Trophoblast cell (in vitro differentiated cells and primary cell): ENCODE measurements at regions not wholly inside any gene's neighbourhood (a gene's known extent, or its start where the extent isn't known, plus 50 kb on each side); places are given as distances from the start of the nearest gene placed in this dataset.

ENCODE experiments used
- DNase-seq, 2 donors: peaks; one replicate each; pipeline ENCODE4 v3.0.0-alpha.2; 2016
- H2AFZ ChIP-seq: 2 replicates; pipeline ENCODE4 v1.6.1; 2013; ENCODE audit warnings: low read length, moderate library complexity, mild to moderate bottlenecking; ENCODE audit not compliant: insufficient read depth, poor library complexity
- H2AK5ac ChIP-seq: 2 replicates; pipeline ENCODE4 v1.6.1; 2013; ENCODE audit warnings: mild to moderate bottlenecking, low read length
- H2BK120ac ChIP-seq: 2 replicates; pipeline ENCODE4 v1.6.1; 2013; ENCODE audit warnings: low read length, mild to moderate bottlenecking, moderate library complexity; ENCODE audit not compliant: insufficient read depth, poor library complexity
- H2BK12ac ChIP-seq: 2 replicates; pipeline ENCODE4 v1.6.1; 2013; ENCODE audit warnings: mild to moderate bottlenecking, low read length, moderate library complexity
- H2BK5ac ChIP-seq: 2 replicates; pipeline ENCODE4 v1.6.1; 2013; ENCODE audit warnings: low read length, low read depth, moderate library complexity, mild to moderate bottlenecking; ENCODE audit not compliant: poor library complexity
- H3K14ac ChIP-seq: 2 replicates; pipeline ENCODE4 v1.6.1; 2013; ENCODE audit warnings: mild to moderate bottlenecking, low read length
- H3K18ac ChIP-seq: 2 replicates; pipeline ENCODE4 v1.6.1; 2013; ENCODE audit warnings: mild to moderate bottlenecking, low read length
- H3K23ac ChIP-seq: 2 replicates; pipeline ENCODE4 v1.6.1; 2013; ENCODE audit warnings: low read length
- H3K27ac ChIP-seq: 2 replicates; pipeline ENCODE4 v1.5.1; 2013; ENCODE audit warnings: low read depth, mild to moderate bottlenecking, inconsistent platforms, low read length, moderate library complexity
- H3K27me3 ChIP-seq: 2 replicates; pipeline ENCODE4 v1.6.1; 2013; ENCODE audit warnings: inconsistent platforms, mild to moderate bottlenecking, low read length, moderate library complexity; ENCODE audit not compliant: insufficient read depth
- H3K36me3 ChIP-seq, 2 experiments: 1 replicate in 1 of 2; 2 replicates in 1 of 2; pipeline ENCODE4 v1.6.1; 2013; ENCODE audit warnings: low read length in 2 of 2, mild to moderate bottlenecking in 2 of 2, moderate library complexity in 1 of 2; ENCODE audit not compliant: insufficient read depth in 2 of 2, control insufficient read depth in 1 of 2
- H3K4ac ChIP-seq: 2 replicates; pipeline ENCODE4 v1.6.1; 2013; ENCODE audit warnings: low read depth, mild to moderate bottlenecking, low read length, moderate library complexity
- H3K4me1 ChIP-seq, 2 experiments: 1 replicate in 1 of 2; 2 replicates in 1 of 2; pipeline ENCODE4 v1.6.1; 2013; ENCODE audit warnings: low read length in 2 of 2, mild to moderate bottlenecking in 2 of 2, moderate library complexity in 1 of 2; ENCODE audit not compliant: insufficient read depth in 2 of 2, control insufficient read depth in 1 of 2
- H3K4me2 ChIP-seq: 2 replicates; pipeline ENCODE4 v1.6.1; 2013; ENCODE audit warnings: inconsistent platforms, mild to moderate bottlenecking, low read length, moderate library complexity
- H3K4me3 ChIP-seq: 2 replicates; pipeline ENCODE4 v1.5.1; 2013; ENCODE audit warnings: mild to moderate bottlenecking, low read depth, low read length, inconsistent platforms
- H3K79me1 ChIP-seq: one replicate; pipeline ENCODE4 v1.6.1; 2013; ENCODE audit warnings: low read length
- H3K79me2 ChIP-seq: 2 replicates; pipeline ENCODE4 v1.6.1; 2013; ENCODE audit warnings: low read length, mild to moderate bottlenecking; ENCODE audit not compliant: control insufficient read depth, insufficient read depth, poor library complexity
- H3K9ac ChIP-seq: 2 replicates; pipeline ENCODE4 v1.6.1; 2013; ENCODE audit warnings: mild to moderate bottlenecking, low read length
- H3K9me3 ChIP-seq: 2 replicates; pipeline ENCODE4 v1.6.1; 2013; ENCODE audit warnings: low read depth, mild to moderate bottlenecking, control low read depth, inconsistent platforms, low read length; ENCODE audit not compliant: insufficient read depth
- H4K12ac ChIP-seq: 2 replicates; pipeline ENCODE4 v1.6.1; 2013; ENCODE audit warnings: low read depth, mild to moderate bottlenecking, low read length, moderate library complexity
- H4K8ac ChIP-seq: 2 replicates; pipeline ENCODE4 v1.6.1; 2013; ENCODE audit warnings: low read depth, mild to moderate bottlenecking, low read length, moderate library complexity
- H4K91ac ChIP-seq: one replicate; pipeline ENCODE4 v1.6.1; 2013; ENCODE audit warnings: low read depth, mild to moderate bottlenecking, low read length, moderate library complexity
- WGBS: extraction: QIAGEN DNeasy Blood & Tissue Kit; methylation state at CpG from one replicate; pipeline ENCODE4 v1.1.7; 2013; ENCODE audit warnings: missing lambda C conversion rate; ENCODE audit not compliant: insufficient read length, insufficient coverage; ENCODE audit errors: extremely low coverage; 5-methylcytosine and 5-hydroxymethylcytosine counted together

DNA sequence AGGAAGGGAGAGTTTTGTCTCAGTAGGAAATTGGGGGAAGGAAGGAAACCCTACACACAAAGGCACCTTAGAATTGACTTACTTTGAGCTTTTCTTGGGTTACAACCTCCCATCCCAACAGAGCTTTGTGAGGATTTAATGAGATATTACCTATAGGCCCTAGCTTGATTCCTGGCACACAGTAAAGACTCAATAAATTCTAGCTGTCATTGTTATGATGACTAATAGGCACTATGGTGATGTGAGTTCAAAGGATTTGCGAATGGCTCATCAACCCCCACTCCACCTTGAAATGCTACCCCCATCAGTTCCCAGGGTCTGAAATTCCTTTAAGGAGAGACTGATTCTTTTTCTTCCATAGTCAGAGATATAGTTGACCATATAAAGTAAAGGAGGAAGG is 67.9 kb upstream of the SMNDC1 start:
- Histone ChIP-seq H3K14ac (no peak overlapping the region), H4K12ac (no peak overlapping the region), H3K27ac (no peak overlapping the region), H3K79me1 (no peaks in the 10 kb centered on the region), H2BK5ac (no peak overlapping the region), H3K36me3 (no peaks in the 10 kb centered on the region), H3K79me2 (peaks cover 2% of the 10 kb centered on the region), H3K27me3 (no peaks in the 10 kb centered on the region), H3K9ac (no peak overlapping the region), H2BK120ac (no peak overlapping the region), H3K4ac (no peak overlapping the region), H3K4me1 (no peaks in the 10 kb centered on the region), H3K9me3 (no peaks in the 10 kb centered on the region), H3K23ac (no peak overlapping the region), H3K18ac (no peak overlapping the region), H3K4me3 (no peak overlapping the region), H4K8ac (no peak overlapping the region), H3K4me2 (no peak overlapping the region), H2AK5ac (no peak overlapping the region), H2BK12ac (no peak overlapping the region), H4K91ac (no peak overlapping the region), H2AFZ (no peak overlapping the region)
- no peak for DNase-seq
- WGBS, result no CpG with 5 or more reads among the region's 1 CpG

DNA sequence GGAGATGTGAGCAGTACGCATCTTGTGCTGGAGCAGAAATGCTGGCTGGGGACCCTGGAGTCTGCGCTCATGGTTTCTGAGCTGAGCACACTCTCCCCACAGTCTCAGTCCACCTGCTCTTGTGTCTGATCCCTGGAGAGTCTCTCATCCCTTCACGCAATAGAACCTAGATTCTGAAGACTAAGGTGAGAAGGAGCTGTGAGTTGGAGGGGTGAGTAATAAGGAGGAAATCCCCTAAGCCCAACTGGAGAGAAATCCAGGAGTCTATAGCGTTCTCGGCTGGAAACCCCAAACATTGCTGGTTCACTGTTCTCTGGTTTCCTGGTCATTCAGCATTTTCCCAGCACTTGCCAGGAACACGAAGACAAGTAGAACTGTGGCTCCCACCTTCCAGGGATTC is 68.3 kb upstream of the SMNDC1 start:
- Histone ChIP-seq H4K91ac (no peak overlapping the region), H4K12ac (no peak overlapping the region), H3K79me2 (peaks cover 2% of the 10 kb centered on the region), H3K4me2 (no peak overlapping the region), H3K23ac (no peak overlapping the region), H3K4me3 (no peak overlapping the region), H2AFZ (no peak overlapping the region), H3K14ac (no peak overlapping the region), H3K4ac (no peak overlapping the region), H3K36me3 (no peaks in the 10 kb centered on the region), H2BK5ac (no peak overlapping the region), H3K9ac (no peak overlapping the region), H3K18ac (no peak overlapping the region), H3K79me1 (no peaks in the 10 kb centered on the region), H3K27me3 (no peaks in the 10 kb centered on the region), H4K8ac (no peak overlapping the region), H2BK120ac (no peak overlapping the region), H3K9me3 (no peaks in the 10 kb centered on the region), H2AK5ac (no peak overlapping the region), H2BK12ac (no peak overlapping the region), H3K4me1 (no peaks in the 10 kb centered on the region), H3K27ac (no peak overlapping the region)
- WGBS, result no CpG with 5 or more reads among the region's 6 CpGs
- no peak for DNase-seq

DNA sequence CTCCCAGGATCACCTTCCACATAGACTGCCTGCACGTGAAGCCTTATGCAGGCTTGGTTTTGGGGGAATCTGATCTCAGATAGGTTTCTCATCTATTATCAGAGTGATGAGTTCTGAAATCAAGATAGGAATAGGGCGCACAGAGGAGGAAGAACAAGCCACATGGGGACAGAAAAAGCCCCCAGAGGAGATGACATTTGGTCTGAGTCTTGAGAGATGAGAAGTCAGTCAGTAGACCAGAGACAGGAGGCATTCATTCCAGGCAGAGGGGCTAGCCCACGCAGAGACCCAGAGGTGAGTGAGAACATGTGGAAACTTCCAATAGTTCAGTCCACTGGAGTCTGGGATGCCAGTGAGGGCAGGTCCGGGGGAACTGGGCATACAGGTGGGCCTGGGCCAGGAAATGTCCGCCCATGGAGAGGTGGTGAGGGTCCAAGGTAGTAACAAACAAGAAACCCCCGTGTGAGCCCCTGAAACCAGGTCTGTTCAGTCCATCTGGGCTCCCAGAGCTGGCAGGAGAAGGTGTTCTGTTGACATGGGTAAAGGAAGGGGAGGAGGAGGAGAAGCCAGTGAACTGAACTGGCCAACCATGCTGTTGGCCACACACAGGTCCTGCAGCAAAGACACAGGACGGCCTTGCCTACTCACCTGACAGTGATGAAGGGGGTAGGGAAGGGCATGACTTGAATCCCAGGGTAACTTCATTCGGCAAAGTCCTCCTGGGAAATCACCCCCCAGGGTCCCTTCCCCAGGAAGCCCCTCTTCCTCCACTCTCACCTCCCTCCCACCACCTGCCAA is 69.3 kb upstream of the SMNDC1 start:
- no peaks in the 10 kb centered on the region for H3K9me3 ChIP-seq
- no peak overlapping the region for H2BK120ac ChIP-seq
- H2AFZ ChIP-seq, result no peak overlapping the region
- H2BK5ac ChIP-seq, result no peak overlapping the region
- H3K4me2 ChIP-seq, result no peak overlapping the region
- no peak overlapping the region for H2AK5ac ChIP-seq
- H3K36me3 ChIP-seq, result no peaks in the 10 kb centered on the region
- H3K23ac ChIP-seq, result no peak overlapping the region
- H3K9ac ChIP-seq, result no peak overlapping the region
- no peak overlapping the region for H4K8ac ChIP-seq
- H2BK12ac ChIP-seq, result no peak overlapping the region
- H3K4me3 ChIP-seq, result no peak overlapping the region
- DNase-seq, result no peak
- H4K12ac ChIP-seq, result no peak overlapping the region
- H4K91ac ChIP-seq, result no peak overlapping the region
- H3K79me2 ChIP-seq, result peaks cover 2% of the 10 kb centered on the region
- no peaks in the 10 kb centered on the region for H3K4me1 ChIP-seq
- no peaks in the 10 kb centered on the region for H3K79me1 ChIP-seq
- H3K4ac ChIP-seq, result no peak overlapping the region
- no peak overlapping the region for H3K18ac ChIP-seq
- no peaks in the 10 kb centered on the region for H3K27me3 ChIP-seq
- no CpG with 5 or more reads among the region's 8 CpGs for WGBS
- H3K27ac ChIP-seq, result no peak overlapping the region
- no peak overlapping the region for H3K14ac ChIP-seq

DNA sequence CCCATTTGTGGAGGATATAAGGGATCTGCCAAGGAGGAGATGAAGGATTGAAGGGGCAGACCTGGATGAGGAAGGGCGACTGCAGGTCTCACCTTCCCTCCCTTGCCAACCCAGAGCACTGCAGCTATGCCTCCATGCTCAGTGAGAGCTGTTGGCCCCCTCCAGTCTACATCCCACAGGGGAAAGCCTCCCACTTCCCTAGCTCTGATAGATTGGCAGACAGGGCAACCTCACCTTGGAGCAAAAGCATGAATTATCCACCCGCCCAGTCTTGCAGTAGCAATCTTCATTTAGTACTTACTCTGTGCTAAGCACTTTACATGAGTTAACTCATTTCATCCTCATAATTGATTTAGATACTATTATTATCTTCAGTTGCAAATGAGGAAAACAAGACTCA is 70.4 kb upstream of the SMNDC1 start:
- H4K12ac ChIP-seq, result no peak overlapping the region
- WGBS, result no CpG with 5 or more reads among the region's 2 CpGs

More for the DNA sequence above, 70.4 kb upstream of the SMNDC1 start:
- H3K14ac ChIP-seq, result no peak overlapping the region
- H3K36me3 ChIP-seq, result no peaks in the 10 kb centered on the region
- H3K4ac ChIP-seq, result no peak overlapping the region
- no peak overlapping the region for H3K4me2 ChIP-seq
- peak overlapping the region; percentile 55 for H3K23ac ChIP-seq
- no peaks in the 10 kb centered on the region for H3K27me3 ChIP-seq
- H2BK5ac ChIP-seq, result no peak overlapping the region
- no peaks in the 10 kb centered on the region for H3K4me1 ChIP-seq
- no peak for DNase-seq
- no peak overlapping the region for H2BK12ac ChIP-seq
- no peak overlapping the region for H4K91ac ChIP-seq
- no peak overlapping the region for H2AFZ ChIP-seq
- H3K9me3 ChIP-seq, result no peaks in the 10 kb centered on the region
- H4K8ac ChIP-seq, result no peak overlapping the region
- H3K27ac ChIP-seq, result no peak overlapping the region
- H3K18ac ChIP-seq, result no peak overlapping the region
- no peaks in the 10 kb centered on the region for H3K79me1 ChIP-seq
- no peak overlapping the region for H2AK5ac ChIP-seq
- H3K79me2 ChIP-seq, result peaks cover 2% of the 10 kb centered on the region
- no peak overlapping the region for H3K9ac ChIP-seq
- H3K4me3 ChIP-seq, result peak overlapping the region; percentile 2
- H2BK120ac ChIP-seq, result no peak overlapping the region
